IMR-90 (cell line): ENCODE measurements at regions not wholly inside any gene's neighbourhood (a gene's known extent, or its start where the extent isn't known, plus 50 kb on each side); places are given as distances from the start of the nearest gene placed in this dataset.

Experiments
- ATAC-seq: fragments of 200-7000 bp; cut with Tn5 transposase; 2 replicates; pipeline ENCODE4 v1.9.1; 2020; ENCODE audit warnings: low read depth, mild to moderate bottlenecking, moderate library complexity
- BruUV-seq: library from RNA; stranded (reverse); fragments of 400-500 nt; replicated peaks from 2 replicates; lab custom pipeline; 2021; lab: Mats Ljungman, UMichigan
- CTCF ChIA-PET: fragments of 300-600 bp; formaldehyde crosslinking; extraction: SDS; loops from one replicate; lab custom pipeline; 2021; ENCODE audit warnings: antibody characterized with exemption; lab: Yijun Ruan, JAX
- POLR2A ChIA-PET: fragments of 300-600 bp; sonication (Branson Sonifier 250); formaldehyde crosslinking; loops from one replicate; lab custom pipeline; 2022; ENCODE audit warnings: antibody characterized with exemption; ENCODE audit not compliant: unreplicated experiment; lab: Charles Lee
- DNase-seq: peaks from one replicate; pipeline ENCODE4 v3.0.0; 2013
- H2AFZ ChIP-seq: replicated peaks from 2 replicates; pipeline ENCODE3; 2013; ENCODE audit warnings: low read length, mild to moderate bottlenecking; ENCODE audit not compliant: poor library complexity
- H2AK5ac ChIP-seq: 2 replicates; pipeline ENCODE4 v1.6.1; 2013; ENCODE audit warnings: low read depth, low read length, inconsistent platforms
- H2AK9ac ChIP-seq: replicated peaks from 2 replicates; pipeline ENCODE3; 2013; ENCODE audit warnings: mild to moderate bottlenecking, low read depth, low read length, moderate library complexity; ENCODE audit not compliant: poor library complexity
- H2BK120ac ChIP-seq: 2 replicates; pipeline ENCODE4 v1.6.1; 2013; ENCODE audit warnings: low read depth, low read length, inconsistent platforms
- H2BK15ac ChIP-seq: 3 replicates; pipeline ENCODE4 v1.6.1; 2013; ENCODE audit warnings: low read depth, low read length, inconsistent platforms
- H2BK20ac ChIP-seq: 2 replicates; pipeline ENCODE4 v1.6.1; 2013; ENCODE audit warnings: low read depth, mild to moderate bottlenecking, inconsistent platforms, low read length, moderate library complexity
- H2BK5ac ChIP-seq: 2 replicates; pipeline ENCODE4 v1.6.1; 2013; ENCODE audit warnings: mild to moderate bottlenecking, low read depth, low read length, inconsistent platforms; ENCODE audit not compliant: poor library complexity, severe bottlenecking
- H3K14ac ChIP-seq: replicated peaks from 2 replicates; pipeline ENCODE4 v1.6.1; 2013; ENCODE audit warnings: low read depth, low read length, inconsistent platforms
- H3K18ac ChIP-seq: 2 replicates; pipeline ENCODE4 v1.6.1; 2013; ENCODE audit warnings: low read depth, low read length, control low read depth
- H3K23ac ChIP-seq: 2 replicates; pipeline ENCODE4 v1.6.1; 2013; ENCODE audit warnings: low read depth, low read length, inconsistent platforms
- H3K27ac ChIP-seq: 2 replicates; pipeline ENCODE4 v1.5.1; 2013; ENCODE audit warnings: mild to moderate bottlenecking, control low read depth, low read length; ENCODE audit not compliant: insufficient read depth
- H3K27me3 ChIP-seq: 2 replicates; pipeline ENCODE4 v1.6.1; 2013; ENCODE audit warnings: low read length; ENCODE audit not compliant: control insufficient read depth, insufficient read depth
- H3K36me3 ChIP-seq: 2 replicates; pipeline ENCODE4 v1.6.1; 2013; ENCODE audit warnings: low read length, mixed read lengths; ENCODE audit not compliant: control insufficient read depth, insufficient read depth
- H3K4ac ChIP-seq: 2 replicates; pipeline ENCODE4 v1.6.1; 2013; ENCODE audit warnings: low read depth, low read length, inconsistent platforms
- H3K4me1 ChIP-seq: 2 replicates; pipeline ENCODE4 v1.6.1; 2013; ENCODE audit warnings: low read length, mixed read lengths; ENCODE audit not compliant: control insufficient read depth, insufficient read depth
- H3K4me2 ChIP-seq: 2 replicates; pipeline ENCODE4 v1.6.1; 2013; ENCODE audit warnings: low read depth, mild to moderate bottlenecking, control low read depth, low read length, moderate library complexity
- H3K4me3 ChIP-seq: 2 replicates; pipeline ENCODE4 v1.5.1; 2013; ENCODE audit warnings: low read depth, mild to moderate bottlenecking, control low read depth, low read length, moderate library complexity; ENCODE audit not compliant: insufficient read depth
- H3K56ac ChIP-seq: 2 replicates; pipeline ENCODE4 v1.6.1; 2013; ENCODE audit warnings: low read length, inconsistent platforms; ENCODE audit not compliant: insufficient read depth; ENCODE audit errors: extremely low read depth
- H3K79me1 ChIP-seq, 2 experiments: 2 replicates each; pipeline ENCODE4 v1.6.1; 2013; ENCODE audit warnings: low read length in 2 of 2, inconsistent platforms in 1 of 2, low read depth in 1 of 2
- H3K9ac ChIP-seq: 2 replicates; pipeline ENCODE4 v1.6.1; 2013; ENCODE audit warnings: low read depth, low read length, control low read depth
- H3K9me1 ChIP-seq: 2 replicates; pipeline ENCODE4 v1.6.1; 2013; ENCODE audit warnings: low read length, inconsistent platforms; ENCODE audit not compliant: insufficient read depth
- H3K9me3 ChIP-seq: 2 replicates; pipeline ENCODE4 v1.6.1; 2013; ENCODE audit warnings: low read length; ENCODE audit not compliant: control insufficient read depth, insufficient read depth
- H4K20me1 ChIP-seq: 2 replicates; pipeline ENCODE4 v1.6.1; 2013; ENCODE audit warnings: low read length, inconsistent platforms; ENCODE audit not compliant: insufficient read depth
- H4K5ac ChIP-seq: 2 replicates; pipeline ENCODE4 v1.6.1; 2013; ENCODE audit warnings: mild to moderate bottlenecking, low read depth, low read length, control low read depth
- H4K8ac ChIP-seq, 2 experiments: 2 replicates each; pipeline ENCODE4 v1.6.1; 2013; ENCODE audit warnings: low read depth in 2 of 2, low read length in 2 of 2, control low read depth in 1 of 2, inconsistent platforms in 1 of 2
- H4K91ac ChIP-seq: 2 replicates; pipeline ENCODE4 v1.6.1; 2013; ENCODE audit warnings: low read depth, low read length, inconsistent platforms; ENCODE audit not compliant: insufficient read depth
- BHLHE40 ChIP-seq: fragments of 150-350 bp; IDR thresholded peaks from 2 replicates; pipeline ENCODE4 v1.6.1; 2016; ENCODE audit warnings: mild to moderate bottlenecking, low read depth, low read length
- CEBPB ChIP-seq: IDR thresholded peaks from 2 replicates; pipeline ENCODE4 v1.6.1; 2012; ENCODE audit warnings: low read depth, low read length, improper control_type of control experiment
- CHD1 ChIP-seq: IDR thresholded peaks from 2 replicates; pipeline ENCODE4 v1.6.1; 2012; ENCODE audit warnings: low read depth, low read length, improper control_type of control experiment
- ELK1 ChIP-seq: fragments of 150-350 bp; IDR thresholded peaks from 2 replicates; pipeline ENCODE4 v1.6.1; 2016; ENCODE audit warnings: low read depth, mild to moderate bottlenecking, low read length, moderate library complexity, borderline replicate concordance
- FOS ChIP-seq: fragments of 150-350 bp; IDR thresholded peaks from 2 replicates; pipeline ENCODE4 v1.6.1; 2016; ENCODE audit warnings: low read depth, low read length
- MAFK ChIP-seq: IDR thresholded peaks from 2 replicates; pipeline ENCODE4 v1.6.1; 2012; ENCODE audit warnings: low read depth, low read length, improper control_type of control experiment
- MAZ ChIP-seq: IDR thresholded peaks from 2 replicates; pipeline ENCODE4 v1.6.1; 2012; ENCODE audit warnings: low read depth, mild to moderate bottlenecking, low read length, improper control_type of control experiment, moderate library complexity, borderline replicate concordance
- MXI1 ChIP-seq: IDR thresholded peaks from 2 replicates; pipeline ENCODE4 v1.6.1; 2012; ENCODE audit warnings: low read depth, mild to moderate bottlenecking, low read length, moderate library complexity, borderline replicate concordance
- NFE2L2 ChIP-seq: fragments of 150-350 bp; IDR thresholded peaks from 2 replicates; pipeline ENCODE4 v1.6.1; 2016; ENCODE audit warnings: low read depth, mild to moderate bottlenecking, low read length
- POLR2A ChIP-seq: IDR thresholded peaks from 2 replicates; pipeline ENCODE4 v1.6.1; 2012; ENCODE audit warnings: mild to moderate bottlenecking, low read depth, low read length
- RAD21 ChIP-seq: IDR thresholded peaks from 2 replicates; pipeline ENCODE4 v1.6.1; 2012; ENCODE audit warnings: low read length, improper control_type of control experiment
- RCOR1 ChIP-seq: IDR thresholded peaks from 2 replicates; pipeline ENCODE4 v1.6.1; 2012; ENCODE audit warnings: mild to moderate bottlenecking, low read length, improper control_type of control experiment; ENCODE audit not compliant: insufficient replicate concordance
- RFX5 ChIP-seq: IDR thresholded peaks from 2 replicates; pipeline ENCODE4 v1.8.0; 2012; ENCODE audit warnings: low read depth, mild to moderate bottlenecking, low read length, moderate library complexity
- SMC3 ChIP-seq: fragments of 150-350 bp; IDR thresholded peaks from 2 replicates; pipeline ENCODE4 v1.6.1; 2016; ENCODE audit warnings: low read depth, mild to moderate bottlenecking, antibody characterized with exemption, low read length, moderate library complexity
- USF2 ChIP-seq: fragments of 150-350 bp; IDR thresholded peaks from 2 replicates; pipeline ENCODE4 v1.6.1; 2017; ENCODE audit warnings: mild to moderate bottlenecking, antibody characterized with exemption, low read length, low read depth
- dilution Hi-C: fragments of 300-500 bp; cut with HindIII; formaldehyde crosslinking; loops from one replicate; pipeline ENCODE4 v1.14.3; 2018; ENCODE audit warnings: low sequenced_read_pairs; ENCODE audit not compliant: unreplicated experiment
- in situ Hi-C: fragments of 300-500 bp; cut with MboI; formaldehyde crosslinking; loops from 3 replicates; pipeline ENCODE4 v1.14.3; 2019; ENCODE audit warnings: low sequenced_read_pairs, inconsistent platforms, mixed read lengths
- intact Hi-C: fragments of 100-400 bp; cut with micrococcal nuclease; formaldehyde crosslinking; loops from 2 replicates; pipeline ENCODE4 v1.10.0; 2022
- TF ChIP-seq, protein P1 (sequence below): conservative IDR thresholded peaks from 2 replicates; pipeline ENCODE4 v1.5.1; 2012; ENCODE audit warnings: mild to moderate bottlenecking, low read depth, low read length, improper control_type of control experiment

DNA sequence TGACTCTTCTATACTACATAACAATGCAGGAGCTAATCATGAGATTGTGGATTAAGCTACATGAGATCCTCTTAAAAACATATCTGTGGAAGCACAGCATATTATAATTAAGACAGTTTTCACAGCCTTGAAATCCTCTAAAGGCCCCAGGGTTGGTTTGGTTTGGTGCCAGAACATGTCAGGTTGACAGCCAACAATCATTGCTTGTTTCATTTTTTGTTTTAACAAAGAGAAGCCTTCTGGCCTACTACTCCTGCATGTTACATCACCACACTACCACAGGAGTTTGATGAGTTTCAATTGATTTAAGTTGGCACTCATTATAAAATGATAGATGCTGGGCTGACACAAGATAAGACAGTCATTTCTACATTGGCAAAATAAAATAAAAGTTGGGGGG, 255.9 kb upstream of the ERBB4 start:
- H2AK5ac ChIP-seq: no peak overlapping the region
- H3K9me3 ChIP-seq: no peaks in the 10 kb centered on the region
- no peak overlapping the region for H2AFZ ChIP-seq
- no peak overlapping the region for H2BK120ac ChIP-seq
- in situ Hi-C loops (no loop called here), dilution Hi-C loops (no loop called here), intact Hi-C loops (no loop called here)
- BruUV-seq: no TSS peak
- H2BK15ac ChIP-seq: no peak overlapping the region
- H3K9ac ChIP-seq: no peak overlapping the region
- ATAC-seq: no peak
- no peak for DNase-seq
- H3K18ac ChIP-seq: no peak overlapping the region; the same call in 1 of the 2 replicates
- no peak overlapping the region for H3K56ac ChIP-seq
- H3K4me1 ChIP-seq: no peaks in the 10 kb centered on the region
- TF ChIP-seq, protein P1, sequence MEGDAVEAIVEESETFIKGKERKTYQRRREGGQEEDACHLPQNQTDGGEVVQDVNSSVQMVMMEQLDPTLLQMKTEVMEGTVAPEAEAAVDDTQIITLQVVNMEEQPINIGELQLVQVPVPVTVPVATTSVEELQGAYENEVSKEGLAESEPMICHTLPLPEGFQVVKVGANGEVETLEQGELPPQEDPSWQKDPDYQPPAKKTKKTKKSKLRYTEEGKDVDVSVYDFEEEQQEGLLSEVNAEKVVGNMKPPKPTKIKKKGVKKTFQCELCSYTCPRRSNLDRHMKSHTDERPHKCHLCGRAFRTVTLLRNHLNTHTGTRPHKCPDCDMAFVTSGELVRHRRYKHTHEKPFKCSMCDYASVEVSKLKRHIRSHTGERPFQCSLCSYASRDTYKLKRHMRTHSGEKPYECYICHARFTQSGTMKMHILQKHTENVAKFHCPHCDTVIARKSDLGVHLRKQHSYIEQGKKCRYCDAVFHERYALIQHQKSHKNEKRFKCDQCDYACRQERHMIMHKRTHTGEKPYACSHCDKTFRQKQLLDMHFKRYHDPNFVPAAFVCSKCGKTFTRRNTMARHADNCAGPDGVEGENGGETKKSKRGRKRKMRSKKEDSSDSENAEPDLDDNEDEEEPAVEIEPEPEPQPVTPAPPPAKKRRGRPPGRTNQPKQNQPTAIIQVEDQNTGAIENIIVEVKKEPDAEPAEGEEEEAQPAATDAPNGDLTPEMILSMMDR: no peak
- no peak for TF ChIP-seq NFE2L2
- TF ChIP-seq SMC3: no peak
- TF ChIP-seq RCOR1: no peak
- no peak for TF ChIP-seq MAZ
- TF ChIP-seq USF2: no peak
- no peak for TF ChIP-seq ELK1
- TF ChIP-seq FOS: no peak
- no peak for TF ChIP-seq MXI1
- no peak for TF ChIP-seq POLR2A
- no peak for TF ChIP-seq CHD1
- TF ChIP-seq BHLHE40: no peak
- no peak for TF ChIP-seq MAFK
- TF ChIP-seq CEBPB: no peak
- TF ChIP-seq RAD21: no peak
- TF ChIP-seq RFX5: no peak
- H3K79me1 ChIP-seq: no peaks in the 10 kb centered on the region
- no peak overlapping the region for H4K5ac ChIP-seq
- H3K4me2 ChIP-seq: no peak overlapping the region
- ChIA-PET CTCF (no interaction called here), POLR2A (no interaction called here)
- no peak overlapping the region for H3K14ac ChIP-seq
- H4K20me1 ChIP-seq: no peaks in the 10 kb centered on the region
- H2BK5ac ChIP-seq: no peak overlapping the region
- no peak overlapping the region for H3K4ac ChIP-seq
- H2AK9ac ChIP-seq: no peak overlapping the region
- no peak overlapping the region for H2BK20ac ChIP-seq
- no peaks in the 10 kb centered on the region for H3K9me1 ChIP-seq
- H4K91ac ChIP-seq: no peak overlapping the region
- H3K23ac ChIP-seq: no peak overlapping the region
- no peak overlapping the region for H3K4me3 ChIP-seq
- H3K27ac ChIP-seq: no peak overlapping the region
- no peaks in the 10 kb centered on the region for H3K27me3 ChIP-seq
- H3K36me3 ChIP-seq: no peaks in the 10 kb centered on the region
- H4K8ac ChIP-seq: no peak overlapping the region
